PC-3 (cell line): ENCODE measurements at regions not wholly inside any gene's neighbourhood (a gene's known extent, or its start where the extent isn't known, plus 50 kb on each side); places are given as distances from the start of the nearest gene placed in this dataset.
"Not testable (repeated sequence)": the region's sequence is repeated elsewhere in the genome, so short reads cannot be mapped to it uniquely, and the experiment has no call there.

ENCODE experiments used
- ATAC-seq: fragments of 200-7000 bp; cut with Tn5 transposase; 2 replicates; pipeline ENCODE4 v1.9.1; 2020; ENCODE audit warnings: mild to moderate bottlenecking, moderate library complexity
- BruUV-seq: library from RNA; stranded (reverse); fragments of 400-500 nt; replicated peaks from 2 replicates; lab custom pipeline; 2021; lab: Mats Ljungman, UMichigan
- CTCF ChIA-PET: fragments of 300-600 bp; sonication (Branson Sonifier 250); formaldehyde crosslinking; loops from one replicate; lab custom pipeline; 2022; ENCODE audit warnings: antibody characterized with exemption; lab: Charles Lee
- POLR2A ChIA-PET: fragments of 300-600 bp; sonication (Branson Sonifier 250); formaldehyde crosslinking; loops from one replicate; lab custom pipeline; 2022; ENCODE audit warnings: antibody characterized with exemption; ENCODE audit not compliant: unreplicated experiment; lab: Charles Lee
- DNase-seq: peaks from one replicate; pipeline ENCODE4 v3.0.0-alpha.2; 2015
- H2AFZ ChIP-seq: fragments of 300-600 bp; sonication (generic); 2 replicates; pipeline ENCODE4 v1.6.0; 2016; ENCODE audit warnings: antibody characterized with exemption, low read length
- H3F3A ChIP-seq: fragments of 300-600 bp; sonication (generic); one replicate; pipeline ENCODE4 v1.6.0; 2017; ENCODE audit warnings: antibody characterized with exemption, low read length, control low read depth, mild to moderate bottlenecking; ENCODE audit not compliant: unreplicated experiment
- H3K27ac ChIP-seq: fragments of 300-600 bp; sonication (generic); 2 replicates; pipeline ENCODE4 v1.5.1; 2016; ENCODE audit warnings: mild to moderate bottlenecking, low read length
- H3K27me3 ChIP-seq: fragments of 300-600 bp; sonication (generic); 2 replicates; pipeline ENCODE4 v1.6.1; 2016; ENCODE audit warnings: low read length, mixed read lengths
- H3K36me3 ChIP-seq: fragments of 300-600 bp; sonication (generic); 2 replicates; pipeline ENCODE4 v1.6.1; 2016; ENCODE audit warnings: low read depth, mixed run types, low read length, mixed read lengths
- H3K4me1 ChIP-seq: fragments of 300-600 bp; sonication (generic); 2 replicates; pipeline ENCODE4 v1.5.1; 2016; ENCODE audit warnings: low read length; ENCODE audit not compliant: insufficient read depth
- H3K4me2 ChIP-seq: fragments of 300-600 bp; sonication (generic); 2 replicates; pipeline ENCODE4 v1.6.0; 2016; ENCODE audit warnings: low read length
- H3K4me3 ChIP-seq: fragments of 300-600 bp; sonication (generic); 2 replicates; pipeline ENCODE4 v1.5.1; 2016; ENCODE audit warnings: mild to moderate bottlenecking, low read length, mixed read lengths
- H3K79me2 ChIP-seq: fragments of 300-600 bp; sonication (generic); 2 replicates; pipeline ENCODE4 v1.6.1; 2017; ENCODE audit warnings: low read length, mixed read lengths
- H3K9ac ChIP-seq: fragments of 300-600 bp; sonication (generic); 2 replicates; pipeline ENCODE4 v1.6.0; 2016; ENCODE audit warnings: mild to moderate bottlenecking, low read length
- H3K9me2 ChIP-seq: fragments of 300-600 bp; sonication (generic); replicated peaks from 2 replicates; pipeline ENCODE4 v1.6.1; 2016; ENCODE audit warnings: mixed run types, low read length, mixed read lengths
- H3K9me3 ChIP-seq: fragments of 300-600 bp; sonication (generic); 2 replicates; pipeline ENCODE4 v1.6.1; 2016; ENCODE audit warnings: low read length, mixed read lengths
- H4K20me1 ChIP-seq: fragments of 300-600 bp; sonication (generic); 2 replicates; pipeline ENCODE4 v1.6.1; 2016; ENCODE audit warnings: low read length, mixed read lengths
- EZH2 ChIP-seq: fragments of 300-600 bp; sonication (generic); IDR thresholded peaks from one replicate; pipeline ENCODE4 v1.6.1; 2017; ENCODE audit warnings: antibody characterized with exemption, mild to moderate bottlenecking, low read length; ENCODE audit not compliant: unreplicated experiment
- EZH2phosphoT487 ChIP-seq: fragments of 300-600 bp; sonication (generic); IDR thresholded peaks from 2 replicates; pipeline ENCODE4 v1.6.1; 2018; ENCODE audit warnings: mild to moderate bottlenecking, antibody characterized with exemption, low read length, borderline replicate concordance
- intact Hi-C: fragments of 100-400 bp; cut with micrococcal nuclease; formaldehyde crosslinking; loops from 2 replicates; pipeline ENCODE4 v1.9.0; 2023
- TF ChIP-seq, protein P1 (sequence below): fragments of 300-600 bp; sonication (generic); conservative IDR thresholded peaks from 2 replicates; pipeline ENCODE4 v1.5.1; 2017; ENCODE audit warnings: antibody characterized with exemption, low read depth, mild to moderate bottlenecking, low read length

- H3K4me3 ChIP-seq: no peak overlapping the region
- TF ChIP-seq EZH2: no peak
- no peak for TF ChIP-seq EZH2phosphoT487
- TF ChIP-seq, protein P1, sequence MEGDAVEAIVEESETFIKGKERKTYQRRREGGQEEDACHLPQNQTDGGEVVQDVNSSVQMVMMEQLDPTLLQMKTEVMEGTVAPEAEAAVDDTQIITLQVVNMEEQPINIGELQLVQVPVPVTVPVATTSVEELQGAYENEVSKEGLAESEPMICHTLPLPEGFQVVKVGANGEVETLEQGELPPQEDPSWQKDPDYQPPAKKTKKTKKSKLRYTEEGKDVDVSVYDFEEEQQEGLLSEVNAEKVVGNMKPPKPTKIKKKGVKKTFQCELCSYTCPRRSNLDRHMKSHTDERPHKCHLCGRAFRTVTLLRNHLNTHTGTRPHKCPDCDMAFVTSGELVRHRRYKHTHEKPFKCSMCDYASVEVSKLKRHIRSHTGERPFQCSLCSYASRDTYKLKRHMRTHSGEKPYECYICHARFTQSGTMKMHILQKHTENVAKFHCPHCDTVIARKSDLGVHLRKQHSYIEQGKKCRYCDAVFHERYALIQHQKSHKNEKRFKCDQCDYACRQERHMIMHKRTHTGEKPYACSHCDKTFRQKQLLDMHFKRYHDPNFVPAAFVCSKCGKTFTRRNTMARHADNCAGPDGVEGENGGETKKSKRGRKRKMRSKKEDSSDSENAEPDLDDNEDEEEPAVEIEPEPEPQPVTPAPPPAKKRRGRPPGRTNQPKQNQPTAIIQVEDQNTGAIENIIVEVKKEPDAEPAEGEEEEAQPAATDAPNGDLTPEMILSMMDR: no peak
- intact Hi-C loops: no loop called here
- CTCF ChIA-PET: no interaction called here
- no peak for DNase-seq
- POLR2A ChIA-PET: no interaction called here
- no peaks in the 10 kb centered on the region for H3K9me3 ChIP-seq
- H3K4me1 ChIP-seq: no peaks in the 10 kb centered on the region
- H3K27me3 ChIP-seq: no peaks in the 10 kb centered on the region
- no peaks in the 10 kb centered on the region for H3K9me2 ChIP-seq
- H2AFZ ChIP-seq: no peak overlapping the region
- no peak overlapping the region for H3K4me2 ChIP-seq
- ATAC-seq: no peak
- H3F3A ChIP-seq: no peaks in the 10 kb centered on the region
- no peaks in the 10 kb centered on the region for H3K79me2 ChIP-seq
- no peak overlapping the region for H3K27ac ChIP-seq
- H3K9ac ChIP-seq: no peak overlapping the region
- no peaks in the 10 kb centered on the region for H3K36me3 ChIP-seq
- H4K20me1 ChIP-seq: no peaks in the 10 kb centered on the region
- BruUV-seq: no TSS peak
Measured at GRCh38 chr3:77746892-77747291, 707.0 kb downstream of the ROBO2 start.

DNA sequence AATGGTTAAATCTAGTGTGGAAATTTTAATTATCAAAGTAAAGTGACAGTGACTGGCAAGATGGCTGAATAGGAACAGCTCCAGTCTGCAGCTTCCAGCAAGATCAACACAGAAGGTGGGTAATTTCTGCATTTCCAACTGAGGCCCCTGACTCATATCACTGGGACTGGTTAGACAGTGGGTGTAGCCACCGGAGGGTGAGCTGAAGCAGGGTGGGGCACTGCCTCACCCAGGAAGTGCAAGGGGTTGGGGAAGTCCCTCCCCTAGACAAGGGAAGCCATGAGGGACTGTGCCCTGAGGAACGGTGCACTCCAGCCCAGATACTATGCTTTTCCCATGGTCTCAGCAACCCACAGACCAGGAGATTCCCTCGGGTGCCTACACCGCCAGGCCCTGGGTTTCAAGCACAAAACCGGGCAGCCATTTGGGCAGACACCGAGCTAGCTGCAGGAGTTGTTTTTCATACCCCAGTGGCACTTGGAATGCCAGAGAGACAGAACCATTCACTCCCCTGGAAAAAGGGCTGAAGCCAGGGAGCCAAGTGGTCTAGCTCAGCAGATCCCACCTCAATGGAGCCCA lies 716.6 kb downstream of the ROBO2 start:
- POLR2A ChIA-PET, H4K20me1 ChIP-seq, CTCF ChIA-PET, intact Hi-C loops, H3K79me2 ChIP-seq, H3K4me1 ChIP-seq, BruUV-seq, H3K4me2 ChIP-seq, H3K36me3 ChIP-seq, H3K9me2 ChIP-seq, H3K9ac ChIP-seq, H3K4me3 ChIP-seq, H3F3A ChIP-seq, H3K9me3 ChIP-seq, H3K27me3 ChIP-seq: not testable (repeated sequence)
- DNase-seq (peak; percentile 61), ATAC-seq (peak; percentile 29; the same call in 1 of the 2 replicates)
- Histone ChIP-seq H3K27ac (peak overlapping the region; percentile 36; the same call in 1 of the 2 replicates), H2AFZ (peak overlapping the region; percentile 38; the same call in 1 of the 2 replicates)

- no peak for DNase-seq
- peak; percentile 35; the same call in 1 of the 2 replicates for ATAC-seq
- ChIA-PET POLR2A (no interaction called here), CTCF (no interaction called here)
- Histone ChIP-seq H3K27me3 (no peaks in the 10 kb centered on the region), H3F3A (no peaks in the 10 kb centered on the region), H3K27ac (no peak overlapping the region), H3K36me3 (no peaks in the 10 kb centered on the region), H3K9ac (no peak overlapping the region), H3K4me3 (no peak overlapping the region), H4K20me1 (no peaks in the 10 kb centered on the region), H3K9me2 (no peaks in the 10 kb centered on the region), H3K9me3 (no peaks in the 10 kb centered on the region), H3K4me2 (no peak overlapping the region), H3K79me2 (no peaks in the 10 kb centered on the region), H2AFZ (no peak overlapping the region), H3K4me1 (no peaks in the 10 kb centered on the region)
- intact Hi-C loops: no loop called here
- TF ChIP-seq EZH2 (no peak), EZH2phosphoT487 (no peak)
- TF ChIP-seq, protein P1: no peak
- BruUV-seq: no TSS peak
Measured at GRCh38 chr3:77772459-77772858, 732.6 kb downstream of the ROBO2 start.
